ENCODE measurements at regions not wholly inside any gene's neighbourhood (a gene's known extent, or its start where the extent isn't known, plus 50 kb on each side); places are given as distances from the start of the nearest gene placed in this dataset.

GRCh38 chr21:32189688-32190483 lies 89.0 kb downstream of the MIS18A start:
- Histone ChIP-seq H3K4me3 (ENCODE audit: low read depth, low read length) (no peak overlapping the region), H3K27ac (no peak overlapping the region), H3K9me3 (ENCODE audit: severe bottlenecking) (peaks cover 6% of the 10 kb centered on the region), H3K27me3 (ENCODE audit: insufficient read depth, low read depth, severe bottlenecking) (no peaks in the 10 kb centered on the region), H3K36me3 (no peaks in the 10 kb centered on the region)
- DNase-seq = no peak
- no peak for TF ChIP-seq CTCF (IDR thresholded peaks at IDR 0.05; ENCODE audit: low read depth, low read length)

- peak; percentile 65 for DNase-seq
- Histone ChIP-seq H3K36me3 (no peaks in the 10 kb centered on the region), H3K27ac (peak overlapping the region; percentile 79), H3K4me3 (ENCODE audit: low read depth, low read length) (peak overlapping the region; percentile 3; the same call in 1 of the 2 replicates), H3K9me3 (ENCODE audit: severe bottlenecking) (peaks cover 6% of the 10 kb centered on the region), H3K27me3 (ENCODE audit: insufficient read depth, low read depth, severe bottlenecking) (no peaks in the 10 kb centered on the region)
- TF ChIP-seq CTCF (IDR thresholded peaks at IDR 0.05; ENCODE audit: low read depth, low read length) = no peak
Observed at GRCh38 chr21:32186804-32187203, 92.0 kb downstream of the MIS18A start.

GRCh38 chr21:32185726-32186125 lies 93.1 kb downstream of the MIS18A start:
- H3K4me3 ChIP-seq (ENCODE audit: low read depth, low read length) = no peak overlapping the region
- no peaks in the 10 kb centered on the region for H3K36me3 ChIP-seq
- H3K27me3 ChIP-seq (ENCODE audit: insufficient read depth, low read depth, severe bottlenecking) = no peaks in the 10 kb centered on the region
- H3K9me3 ChIP-seq (ENCODE audit: severe bottlenecking) = peaks cover 6% of the 10 kb centered on the region
- H3K27ac ChIP-seq = no peak overlapping the region; the same call in 1 of the 2 replicates
- DNase-seq = no peak
- no peak for TF ChIP-seq CTCF (IDR thresholded peaks at IDR 0.05; ENCODE audit: low read depth, low read length)

GRCh38 chr21:32185103-32185502 lies 93.7 kb downstream of the MIS18A start:
- TF ChIP-seq CTCF (IDR thresholded peaks at IDR 0.05; ENCODE audit: low read depth, low read length) = no peak
- Histone ChIP-seq H3K9me3 (ENCODE audit: severe bottlenecking) (peaks cover 6% of the 10 kb centered on the region), H3K4me3 (ENCODE audit: low read depth, low read length) (no peak overlapping the region), H3K27ac (no peak overlapping the region), H3K36me3 (no peaks in the 10 kb centered on the region), H3K27me3 (ENCODE audit: insufficient read depth, low read depth, severe bottlenecking) (no peaks in the 10 kb centered on the region)
- DNase-seq = no peak

GRCh38 chr21:32184485-32184884 lies 94.4 kb downstream of the MIS18A start:
- peak; percentile 86 for DNase-seq
- Histone ChIP-seq H3K27ac (no peak overlapping the region), H3K4me3 (ENCODE audit: low read depth, low read length) (no peak overlapping the region), H3K36me3 (no peaks in the 10 kb centered on the region), H3K9me3 (ENCODE audit: severe bottlenecking) (peaks cover 6% of the 10 kb centered on the region), H3K27me3 (ENCODE audit: insufficient read depth, low read depth, severe bottlenecking) (no peaks in the 10 kb centered on the region)
- peak; percentile 72 for TF ChIP-seq CTCF (IDR thresholded peaks at IDR 0.05; ENCODE audit: low read depth, low read length)

GRCh38 chr21:32184065-32184464 lies 94.8 kb downstream of the MIS18A start:
- no peak for TF ChIP-seq CTCF (IDR thresholded peaks at IDR 0.05; ENCODE audit: low read depth, low read length)
- H3K9me3 ChIP-seq (ENCODE audit: severe bottlenecking) = peaks cover 6% of the 10 kb centered on the region
- H3K36me3 ChIP-seq = no peaks in the 10 kb centered on the region
- H3K4me3 ChIP-seq (ENCODE audit: low read depth, low read length) = no peak overlapping the region
- DNase-seq = no peak
- no peaks in the 10 kb centered on the region for H3K27me3 ChIP-seq (ENCODE audit: insufficient read depth, low read depth, severe bottlenecking)
- no peak overlapping the region for H3K27ac ChIP-seq
